Spleen (tissue), 11 donors: ENCODE measurements at regions not wholly inside any gene's neighbourhood (a gene's known extent, or its start where the extent isn't known, plus 50 kb on each side); places are given as distances from the start of the nearest gene placed in this dataset.

Experiments used
- DNase-seq: peaks from one replicate; pipeline ENCODE4 v3.0.0-alpha.2; 2020
- H3K27ac ChIP-seq, 8 donors: fragments of 200-600 bp; sonication (generic) in 7 of 8; 1 replicate in 4 of 8; 2 replicates in 4 of 8; pipeline versions ENCODE4 v1.5.0 to v1.8.0; 2016 to 2021; ENCODE audit warnings: inconsistent platforms in 4 of 8, mild to moderate bottlenecking in 4 of 8, moderate library complexity in 1 of 8
- H3K27me3 ChIP-seq, 7 donors: fragments of 200-600 bp; sonication (generic) in 6 of 7; replicated peaks in 1 of 7; 1 replicate in 4 of 7; 2 replicates in 3 of 7; pipeline versions ENCODE4 v1.5.0 to v1.8.0; 2016 to 2021; ENCODE audit warnings: inconsistent platforms in 3 of 7, mild to moderate bottlenecking in 1 of 7
- H3K36me3 ChIP-seq, 6 donors: fragments of 200-600 bp; sonication (generic) in 5 of 6; 1 replicate in 4 of 6; 2 replicates in 2 of 6; pipeline versions ENCODE4 v1.5.0 to v1.8.0; 2016 to 2021; ENCODE audit warnings: inconsistent platforms in 2 of 6
- H3K4me1 ChIP-seq, 6 donors: fragments of 200-600 bp; sonication (generic) in 5 of 6; 1 replicate in 3 of 6; 2 replicates in 3 of 6; pipeline versions ENCODE4 v1.5.0 to v1.8.0; 2016 to 2021; ENCODE audit warnings: inconsistent platforms in 3 of 6
- H3K4me3 ChIP-seq, 8 donors: fragments of 200-600 bp; sonication (generic) in 7 of 8; 1 replicate in 4 of 8; 2 replicates in 4 of 8; pipeline versions ENCODE4 v1.5.0 to v1.8.0; 2016 to 2021; ENCODE audit warnings: inconsistent platforms in 4 of 8, mild to moderate bottlenecking in 4 of 8, moderate library complexity in 2 of 8
- H3K9me3 ChIP-seq, 8 donors: fragments of 200-600 bp; sonication (generic) in 7 of 8; 1 replicate in 4 of 8; 2 replicates in 4 of 8; pipeline versions ENCODE4 v1.5.0 to v1.8.0; 2016 to 2021; ENCODE audit warnings: inconsistent platforms in 4 of 8
- POLR2A ChIP-seq, 3 donors: fragments of 450-650 bp; IDR thresholded peaks; one replicate each; pipeline ENCODE4 v1.5.1; 2017; ENCODE audit warnings: antibody characterized with exemption in 3 of 3, mild to moderate bottlenecking in 1 of 3
- POLR2AphosphoS5 ChIP-seq, 3 donors: sonication (generic); formaldehyde crosslinking; IDR thresholded peaks; one replicate each; pipeline ENCODE4 v1.5.1; 2017; ENCODE audit warnings: antibody characterized with exemption in 3 of 3
- WGBS, 5 donors: extraction: QIAGEN DNeasy Blood & Tissue Kit in 3 of 5; methylation state at CpG; one replicate each; pipeline versions ENCODE4 v1.1.5 to v1.1.7; 2013 to 2018; 5-methylcytosine and 5-hydroxymethylcytosine counted together
- intact Hi-C: fragments of 100-400 bp; cut with DNase I; formaldehyde crosslinking; loops from one replicate; pipeline ENCODE4 v1.15.0; 2023; ENCODE audit warnings: low total_unique reads
- TF ChIP-seq, protein P1 (sequence below), 11 experiments: fragments of 200-600 bp in 7 of 11; fragments of 450-650 bp in 4 of 11; sonication (generic) in 4 of 11; IDR thresholded peaks in 8 of 11; conservative IDR thresholded peaks in 3 of 11; 1 replicate in 7 of 11; 2 replicates in 4 of 11; pipeline versions ENCODE4 v1.4.0 to v1.8.0; 2016 to 2021; ENCODE audit warnings: antibody characterized with exemption in 11 of 11, inconsistent platforms in 4 of 11, mild to moderate bottlenecking in 1 of 11
- donor health status: healthy with polysubstance abuse.
- donor health status: DM: no; HTN: no; CAD: no; lungs with moderate emphysema.
- donor health status: DM: no; HTN: no; CAD: no.
- donor health status: Bipolar disorder and iron deficiency.
- donor health status: healthy.
- donor health status: DM: no; HTN: no; CAD: no.
- donor health status: DM: yes; HTN: yes; CAD: no.

DNA sequence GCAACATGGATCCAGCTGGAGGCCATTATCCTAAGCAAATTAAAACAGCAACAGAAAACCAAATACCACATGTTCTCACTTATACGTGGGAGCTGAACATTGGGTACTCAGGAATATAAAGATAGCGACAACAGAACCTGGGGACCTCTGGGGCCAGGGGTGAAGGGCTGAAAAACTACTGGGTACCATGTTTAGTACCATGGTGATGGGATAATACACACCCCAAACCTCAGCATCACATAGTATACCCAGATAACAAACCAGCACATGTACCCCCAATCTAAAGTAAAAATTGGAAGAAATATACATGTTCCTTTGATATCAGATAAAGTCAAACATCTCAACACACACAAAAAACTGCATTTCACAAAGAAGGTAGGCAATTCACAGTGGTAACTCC, 876.2 kb downstream of the TBL1XR1 start:
- no peaks in the 10 kb centered on the region for H3K27me3 ChIP-seq
- DNase-seq = no peak
- TF ChIP-seq POLR2A (IDR thresholded peaks at IDR 0.05) (no peak), POLR2AphosphoS5 (IDR thresholded peaks at IDR 0.05) (no peak)
- TF ChIP-seq, protein P1, sequence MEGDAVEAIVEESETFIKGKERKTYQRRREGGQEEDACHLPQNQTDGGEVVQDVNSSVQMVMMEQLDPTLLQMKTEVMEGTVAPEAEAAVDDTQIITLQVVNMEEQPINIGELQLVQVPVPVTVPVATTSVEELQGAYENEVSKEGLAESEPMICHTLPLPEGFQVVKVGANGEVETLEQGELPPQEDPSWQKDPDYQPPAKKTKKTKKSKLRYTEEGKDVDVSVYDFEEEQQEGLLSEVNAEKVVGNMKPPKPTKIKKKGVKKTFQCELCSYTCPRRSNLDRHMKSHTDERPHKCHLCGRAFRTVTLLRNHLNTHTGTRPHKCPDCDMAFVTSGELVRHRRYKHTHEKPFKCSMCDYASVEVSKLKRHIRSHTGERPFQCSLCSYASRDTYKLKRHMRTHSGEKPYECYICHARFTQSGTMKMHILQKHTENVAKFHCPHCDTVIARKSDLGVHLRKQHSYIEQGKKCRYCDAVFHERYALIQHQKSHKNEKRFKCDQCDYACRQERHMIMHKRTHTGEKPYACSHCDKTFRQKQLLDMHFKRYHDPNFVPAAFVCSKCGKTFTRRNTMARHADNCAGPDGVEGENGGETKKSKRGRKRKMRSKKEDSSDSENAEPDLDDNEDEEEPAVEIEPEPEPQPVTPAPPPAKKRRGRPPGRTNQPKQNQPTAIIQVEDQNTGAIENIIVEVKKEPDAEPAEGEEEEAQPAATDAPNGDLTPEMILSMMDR (IDR thresholded peaks at IDR 0.05 in 8 of 11, conservative IDR thresholded peaks at IDR 0.05 in 3 of 11) = no peak
- intact Hi-C loops = no loop called here
- no peaks in the 10 kb centered on the region for H3K36me3 ChIP-seq
- H3K9me3 ChIP-seq = peaks cover 0 to 10% (median 0%) of the 10 kb centered on the region in 8 donors
- no peak overlapping the region for H3K27ac ChIP-seq
- H3K4me3 ChIP-seq = no peak overlapping the region
- WGBS, 5 donors = 81 to 93% (median 85%) methylated on average over 2 of the region's 2 CpGs
- no peaks in the 10 kb centered on the region for H3K4me1 ChIP-seq

DNA sequence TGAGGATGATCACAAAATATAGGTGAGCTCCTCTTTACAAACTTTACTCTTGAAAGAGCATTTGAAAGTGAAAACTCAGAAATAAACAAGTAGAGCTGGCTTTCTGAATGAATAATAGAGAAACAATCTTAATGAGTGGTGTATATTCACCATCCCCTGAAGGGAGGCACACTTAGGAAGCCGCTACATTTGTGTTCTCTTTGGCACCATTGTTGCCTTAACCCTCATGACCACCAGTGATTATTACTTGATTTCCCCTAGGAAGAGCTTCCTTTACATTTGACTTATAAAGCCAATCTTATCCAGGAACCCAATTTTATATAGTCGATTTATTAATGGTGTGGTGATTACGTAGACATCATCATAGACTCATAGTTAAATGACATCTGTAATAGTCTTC, 883.9 kb downstream of the TBL1XR1 start:
- H3K27ac ChIP-seq = no peak overlapping the region
- no peaks in the 10 kb centered on the region for H3K4me1 ChIP-seq
- no peaks in the 10 kb centered on the region for H3K36me3 ChIP-seq
- WGBS, 5 donors = 54 to 95% (median 66%) methylated on average over 3 of the region's 3 CpGs
- H3K27me3 ChIP-seq = no peaks in the 10 kb centered on the region
- TF ChIP-seq POLR2AphosphoS5 (IDR thresholded peaks at IDR 0.05) (no peak), POLR2A (IDR thresholded peaks at IDR 0.05) (no peak)
- TF ChIP-seq, protein P1 (IDR thresholded peaks at IDR 0.05 in 8 of 11, conservative IDR thresholded peaks at IDR 0.05 in 3 of 11) = no peak
- H3K4me3 ChIP-seq = no peak overlapping the region
- no peaks in the 10 kb centered on the region for H3K9me3 ChIP-seq
- DNase-seq = no peak
- intact Hi-C loops = no loop called here

DNA sequence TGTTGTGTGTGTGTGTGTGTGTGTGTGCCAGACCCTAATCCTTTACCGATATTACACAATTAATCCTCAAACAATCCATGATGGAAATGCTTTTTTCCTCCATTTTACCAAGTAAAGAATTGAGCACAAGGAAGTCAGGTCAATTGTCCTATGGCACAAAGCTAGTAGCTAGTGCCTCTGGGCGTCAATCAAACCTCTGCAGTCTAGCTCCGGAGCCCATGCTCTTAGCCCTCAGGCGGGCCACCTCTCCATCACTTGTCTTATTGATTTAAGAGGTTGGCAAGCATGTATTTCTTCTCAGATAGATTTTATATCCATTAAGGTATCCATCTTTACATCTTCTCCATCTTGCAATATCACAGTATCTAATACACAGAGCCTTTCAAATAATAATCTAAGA, 886.6 kb downstream of the TBL1XR1 start:
- DNase-seq = no peak
- no peaks in the 10 kb centered on the region for H3K4me1 ChIP-seq
- TF ChIP-seq, protein P1 (IDR thresholded peaks at IDR 0.05 in 8 of 11, conservative IDR thresholded peaks at IDR 0.05 in 3 of 11) = no peak
- TF ChIP-seq POLR2AphosphoS5 (IDR thresholded peaks at IDR 0.05) = no peak
- no peak for TF ChIP-seq POLR2A (IDR thresholded peaks at IDR 0.05)
- WGBS, 5 donors = 82 to 91% (median 90%) methylated on average over 4 of the region's 4 CpGs
- no peak overlapping the region for H3K27ac ChIP-seq
- no peaks in the 10 kb centered on the region for H3K27me3 ChIP-seq
- intact Hi-C loops = no loop called here
- no peaks in the 10 kb centered on the region for H3K9me3 ChIP-seq
- H3K4me3 ChIP-seq = no peak overlapping the region
- no peaks in the 10 kb centered on the region for H3K36me3 ChIP-seq

DNA sequence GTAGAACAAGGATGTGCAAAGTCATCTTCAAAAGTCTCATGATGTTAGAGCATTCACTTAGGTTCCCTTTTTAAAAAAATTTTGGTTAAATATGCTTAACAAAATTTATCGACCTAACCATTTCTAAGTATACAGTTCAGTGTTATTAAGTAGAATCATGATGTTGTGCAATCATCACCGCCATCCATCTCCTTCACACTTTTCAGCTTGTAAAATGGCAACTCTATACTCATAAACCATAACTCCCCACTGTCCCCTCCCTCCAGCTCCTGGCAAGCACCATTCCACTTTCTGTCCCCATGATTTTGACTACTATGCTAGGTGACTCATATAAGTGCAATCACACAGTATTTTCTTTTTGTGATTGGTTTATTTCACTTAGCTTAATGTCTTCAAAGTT, 895.0 kb downstream of the TBL1XR1 start:
- TF ChIP-seq POLR2A (IDR thresholded peaks at IDR 0.05) (no peak), POLR2AphosphoS5 (IDR thresholded peaks at IDR 0.05) (no peak)
- TF ChIP-seq, protein P1 (IDR thresholded peaks at IDR 0.05 in 8 of 11, conservative IDR thresholded peaks at IDR 0.05 in 3 of 11) = no peak
- Histone ChIP-seq H3K27ac (no peak overlapping the region), H3K27me3 (no peaks in the 10 kb centered on the region), H3K4me1 (no peaks in the 10 kb centered on the region), H3K36me3 (no peaks in the 10 kb centered on the region), H3K4me3 (no peak overlapping the region), H3K9me3 (no peaks in the 10 kb centered on the region)
- intact Hi-C loops = no loop called here
- 91 to 98% (median 92%) methylated on average over 2 of the region's 2 CpGs for WGBS, 5 donors
- no peak for DNase-seq
